H9 (cell line): ENCODE measurements at regions not wholly inside any gene's neighbourhood (a gene's known extent, or its start where the extent isn't known, plus 50 kb on each side); places are given as distances from the start of the nearest gene placed in this dataset.

Source experiments
- DNase-seq: peaks from one replicate; pipeline ENCODE4 v3.0.0-alpha.2; 2017
- H2AFZ ChIP-seq: one replicate; pipeline ENCODE4 v1.6.1; 2013; ENCODE audit warnings: mild to moderate bottlenecking, low read length, control low read depth, moderate library complexity
- H2AK5ac ChIP-seq: 2 replicates; pipeline ENCODE4 v1.6.1; 2013; ENCODE audit warnings: low read length, control low read depth, mixed read lengths; ENCODE audit not compliant: insufficient read length
- H2BK120ac ChIP-seq: one replicate; pipeline ENCODE4 v1.6.1; 2013; ENCODE audit warnings: low read depth, mild to moderate bottlenecking, low read length, control low read depth, inconsistent platforms; ENCODE audit not compliant: poor library complexity, severe bottlenecking
- H2BK12ac ChIP-seq: 2 replicates; pipeline ENCODE4 v1.6.1; 2013; ENCODE audit warnings: low read length, control low read depth, mixed read lengths, low read depth; ENCODE audit not compliant: insufficient read length
- H2BK15ac ChIP-seq: 2 replicates; pipeline ENCODE4 v1.6.1; 2013; ENCODE audit warnings: low read depth, low read length, control low read depth
- H2BK20ac ChIP-seq: one replicate; pipeline ENCODE4 v1.6.1; 2013; ENCODE audit warnings: low read depth, mild to moderate bottlenecking, low read length, control low read depth, inconsistent platforms; ENCODE audit not compliant: poor library complexity, severe bottlenecking
- H2BK5ac ChIP-seq: 2 replicates; pipeline ENCODE4 v1.6.1; 2013; ENCODE audit warnings: low read length, control low read depth, mixed read lengths; ENCODE audit not compliant: insufficient read length
- H3K14ac ChIP-seq: 2 replicates; pipeline ENCODE4 v1.6.1; 2013; ENCODE audit warnings: low read length, control low read depth; ENCODE audit not compliant: insufficient read depth
- H3K18ac ChIP-seq: 2 replicates; pipeline ENCODE4 v1.6.1; 2013; ENCODE audit warnings: low read depth, mild to moderate bottlenecking, mixed read lengths, low read length, control low read depth; ENCODE audit not compliant: insufficient read length
- H3K23ac ChIP-seq: 2 replicates; pipeline ENCODE4 v1.6.1; 2013; ENCODE audit warnings: low read length, control low read depth, mixed read lengths, low read depth; ENCODE audit not compliant: insufficient read length
- H3K23me2 ChIP-seq: 2 replicates; pipeline ENCODE4 v1.6.1; 2013; ENCODE audit warnings: low read depth, mild to moderate bottlenecking, mixed read lengths, low read length, control low read depth; ENCODE audit not compliant: insufficient read length, poor library complexity, severe bottlenecking
- H3K27ac ChIP-seq: 2 replicates; pipeline ENCODE4 v1.5.1; 2013; ENCODE audit warnings: low read length, control low read depth, mixed read lengths, low read depth; ENCODE audit not compliant: insufficient read length
- H3K27me3 ChIP-seq: 2 replicates; pipeline ENCODE4 v1.6.1; 2013; ENCODE audit warnings: low read length, control low read depth, inconsistent platforms; ENCODE audit not compliant: insufficient read depth
- H3K4ac ChIP-seq: 2 replicates; pipeline ENCODE4 v1.6.1; 2013; ENCODE audit warnings: low read depth, mild to moderate bottlenecking, control low read depth, inconsistent platforms, low read length, moderate library complexity
- H3K4me1 ChIP-seq: 2 replicates; pipeline ENCODE4 v1.6.1; 2013; ENCODE audit warnings: low read length, control low read depth, inconsistent platforms; ENCODE audit not compliant: insufficient read depth
- H3K4me2 ChIP-seq: 2 replicates; pipeline ENCODE4 v1.6.1; 2013; ENCODE audit warnings: low read length, control low read depth, mixed read lengths; ENCODE audit not compliant: insufficient read length, insufficient read depth
- H3K56ac ChIP-seq: 2 replicates; pipeline ENCODE4 v1.6.1; 2013; ENCODE audit warnings: low read depth, mild to moderate bottlenecking, mixed read lengths, low read length, control low read depth; ENCODE audit not compliant: insufficient read length
- H3K79me1 ChIP-seq: 2 replicates; pipeline ENCODE4 v1.6.1; 2013; ENCODE audit warnings: low read depth, mild to moderate bottlenecking, moderate library complexity, low read length, control low read depth, inconsistent platforms; ENCODE audit not compliant: insufficient read depth, poor library complexity, severe bottlenecking
- H3K79me2 ChIP-seq: 2 replicates; pipeline ENCODE4 v1.6.1; 2013; ENCODE audit warnings: low read length, control low read depth, inconsistent platforms; ENCODE audit not compliant: insufficient read depth
- H3K9ac ChIP-seq: 2 replicates; pipeline ENCODE4 v1.6.1; 2013; ENCODE audit warnings: low read length, control low read depth, mixed read lengths; ENCODE audit not compliant: insufficient read length; ENCODE audit errors: extremely low read depth
- H3K9me3 ChIP-seq: one replicate; pipeline ENCODE4 v1.6.1; 2013; ENCODE audit warnings: low read depth, low read length, inconsistent platforms; ENCODE audit not compliant: control insufficient read depth
- H3T11ph ChIP-seq: one replicate; pipeline ENCODE4 v1.6.1; 2013; ENCODE audit warnings: mild to moderate bottlenecking, low read length, control low read depth, inconsistent platforms
- H4K20me1 ChIP-seq: one replicate; pipeline ENCODE4 v1.6.1; 2013; ENCODE audit not compliant: control insufficient read depth, insufficient read length, insufficient read depth
- H4K5ac ChIP-seq: 2 replicates; pipeline ENCODE4 v1.6.1; 2013; ENCODE audit warnings: low read depth, mild to moderate bottlenecking, mixed read lengths, low read length, control low read depth; ENCODE audit not compliant: insufficient read length
- H4K8ac ChIP-seq: replicated peaks from 2 replicates; pipeline ENCODE4 v1.6.1; 2013; ENCODE audit warnings: low read length, control low read depth, mixed read lengths, low read depth; ENCODE audit not compliant: insufficient read length
- H4K91ac ChIP-seq: 2 replicates; pipeline ENCODE4 v1.6.1; 2013; ENCODE audit warnings: low read depth, mild to moderate bottlenecking, moderate library complexity, mixed read lengths, low read length, control low read depth; ENCODE audit not compliant: insufficient read length
- H3K27ac Mint-ChIP-seq, 3 experiments: 2 replicates in 2 of 3; 3 replicates in 1 of 3; pipeline ENCODE4 v1.8.0; 2020 to 2021; ENCODE audit warnings: mixed read lengths in 3 of 3, mild to moderate bottlenecking in 1 of 3, moderate library complexity in 1 of 3
- H3K27me3 Mint-ChIP-seq: 2 replicates; pipeline ENCODE4 v1.8.0; 2021; ENCODE audit warnings: low read depth, mild to moderate bottlenecking, moderate library complexity, mixed read lengths
- H3K36me3 Mint-ChIP-seq, 3 experiments: 2 replicates in 2 of 3; 3 replicates in 1 of 3; pipeline ENCODE4 v1.8.0; 2020 to 2021; ENCODE audit warnings: low read depth in 3 of 3, mixed read lengths in 3 of 3; ENCODE audit not compliant: insufficient read depth in 1 of 3
- H3K4me1 Mint-ChIP-seq, 2 experiments: 2 replicates each; pipeline ENCODE4 v1.8.0; 2020; ENCODE audit warnings: mixed read lengths in 2 of 2
- H3K4me3 Mint-ChIP-seq, 2 experiments: 2 replicates in 1 of 2; 3 replicates in 1 of 2; pipeline ENCODE4 v1.8.0; 2020 to 2021; ENCODE audit warnings: mild to moderate bottlenecking in 2 of 2, mixed read lengths in 2 of 2, moderate library complexity in 1 of 2
- H3K9me3 Mint-ChIP-seq, 2 experiments: 2 replicates in 1 of 2; 3 replicates in 1 of 2; pipeline ENCODE4 v1.8.0; 2020; ENCODE audit warnings: mild to moderate bottlenecking in 2 of 2, mixed read lengths in 2 of 2, moderate library complexity in 1 of 2
- CTCF ChIP-seq: fragments of 200-600 bp; sonication (generic); conservative IDR thresholded peaks from 3 replicates; pipeline ENCODE4 v1.8.0; 2021; ENCODE audit warnings: antibody characterized with exemption, mild to moderate bottlenecking
- WGBS: extraction: QIAGEN DNeasy Blood & Tissue Kit; methylation state at CpG from one replicate; pipeline ENCODE4 v1.1.7; 2013; ENCODE audit warnings: missing lambda C conversion rate, low lambda C conversion rate, mixed read lengths; ENCODE audit not compliant: insufficient read length; ENCODE audit errors: extremely low coverage; 5-methylcytosine and 5-hydroxymethylcytosine counted together

- TF ChIP-seq CTCF = no peak
Measured at GRCh38 chr7:49119706-49120105, 195.4 kb downstream of the CDC14C start.

More at GRCh38 chr7:49119706-49120105, 195.4 kb downstream of the CDC14C start:
- Histone ChIP-seq H2BK120ac (no peak overlapping the region), H3K23ac (no peak overlapping the region), H3K79me1 (no peaks in the 10 kb centered on the region), H3K27me3 (no peaks in the 10 kb centered on the region), H3K27ac (no peak overlapping the region), H3K18ac (no peak overlapping the region), H3K4me1 (no peaks in the 10 kb centered on the region), H3K4ac (no peak overlapping the region), H3K9me3 (no peaks in the 10 kb centered on the region), H4K5ac (no peak overlapping the region), H3K14ac (0 out of 2 replicates have a peak overlapping the region, but pooled peaks have one; percentile 73), H4K91ac (no peak overlapping the region), H2AK5ac (no peak overlapping the region), H4K20me1 (no peaks in the 10 kb centered on the region), H3K23me2 (no peaks in the 10 kb centered on the region), H2AFZ (no peak overlapping the region), H4K8ac (no peak overlapping the region), H2BK15ac (no peak overlapping the region), H3K9ac (no peak overlapping the region), H3K56ac (no peak overlapping the region), H2BK20ac (no peak overlapping the region), H3K4me2 (no peak overlapping the region), H2BK12ac (no peak overlapping the region), H3T11ph (no peak overlapping the region), H3K79me2 (no peaks in the 10 kb centered on the region), H2BK5ac (no peak overlapping the region)
- peaks cover 4 to 8% of the 10 kb centered on the region in 2 experiments; a peak in 2 of 4 replicates for H3K4me1 Mint-ChIP-seq
- H3K9me3 Mint-ChIP-seq = peaks cover 6 to 10% of the 10 kb centered on the region in 2 experiments; a peak in 3 of 5 replicates
- H3K36me3 Mint-ChIP-seq = peaks cover 0 to 12% (median 7%) of the 10 kb centered on the region in 3 experiments; a peak in 5 of 7 replicates
- WGBS = no CpG with 5 or more reads among the region's 2 CpGs
- DNase-seq = no peak
- no peak overlapping the region for H3K27ac Mint-ChIP-seq
- no peaks in the 10 kb centered on the region for H3K27me3 Mint-ChIP-seq
- no peak overlapping the region for H3K4me3 Mint-ChIP-seq
